Ascending aorta (tissue), 2 donors: ENCODE measurements at regions not wholly inside any gene's neighbourhood (a gene's known extent, or its start where the extent isn't known, plus 50 kb on each side); places are given as distances from the start of the nearest gene placed in this dataset.

Experiments used
- DNase-seq, 2 donors: peaks; one replicate each; pipeline ENCODE4 v3.0.0-alpha.2; 2019; ENCODE audit warnings: low spot score in 2 of 2
- H3K27ac ChIP-seq, 2 donors: fragments of 200-600 bp; sonication (generic); one replicate each; pipeline ENCODE4 v1.5.1; 2016 to 2017; ENCODE audit warnings: mild to moderate bottlenecking in 1 of 2
- H3K27me3 ChIP-seq: fragments of 200-600 bp; sonication (generic); one replicate; pipeline ENCODE4 v1.5.1; 2017
- H3K36me3 ChIP-seq, 2 donors: fragments of 200-600 bp; sonication (generic); one replicate each; pipeline ENCODE4 v1.5.1; 2016
- H3K4me1 ChIP-seq, 2 donors: fragments of 200-600 bp; sonication (generic); one replicate each; pipeline ENCODE4 v1.5.1; 2016 to 2017; ENCODE audit warnings: mild to moderate bottlenecking in 1 of 2
- H3K4me3 ChIP-seq, 2 donors: fragments of 200-600 bp; sonication (generic); one replicate each; pipeline ENCODE4 v1.5.1; 2016 to 2017; ENCODE audit warnings: mild to moderate bottlenecking in 1 of 2
- H3K9me3 ChIP-seq, 2 donors: fragments of 200-600 bp; sonication (generic); one replicate each; pipeline ENCODE4 v1.5.1; 2016
- intact Hi-C: fragments of 100-400 bp; cut with DNase I; formaldehyde crosslinking; loops from one replicate; pipeline ENCODE4 v1.15.1; 2023
- TF ChIP-seq, protein P1 (sequence below), 3 experiments: fragments of 200-600 bp in 2 of 3; fragments of 450-650 bp in 1 of 3; sonication (generic) in 2 of 3; IDR thresholded peaks; one replicate each; pipeline ENCODE4 v1.5.1; 2016 to 2019; ENCODE audit warnings: antibody characterized with exemption in 3 of 3, mild to moderate bottlenecking in 1 of 3, moderate library complexity in 1 of 3

DNA sequence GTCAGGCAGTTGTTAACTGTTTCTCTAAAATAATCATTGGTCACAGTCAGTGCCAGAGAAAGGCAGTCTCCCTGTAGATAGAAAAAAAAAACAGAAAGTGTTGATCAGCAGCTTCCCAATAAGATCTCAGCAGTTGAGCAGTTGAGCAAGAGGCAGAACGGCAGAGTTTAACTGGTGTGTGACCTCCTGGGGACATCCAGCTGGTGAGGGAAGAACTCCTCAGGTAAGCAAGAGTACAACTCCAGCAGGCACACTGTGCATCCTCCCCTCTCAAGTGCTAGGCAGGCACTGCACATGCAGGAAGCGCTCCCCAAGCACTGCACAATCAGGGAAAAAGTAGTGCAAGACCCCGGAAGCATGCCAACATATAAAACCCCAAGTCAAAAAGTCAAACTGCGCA is 1287.2 kb downstream of the NSUN3 start:
- Histone ChIP-seq H3K4me1 (no peaks in the 10 kb centered on the region), H3K27ac (no peak overlapping the region), H3K36me3 (no peaks in the 10 kb centered on the region), H3K27me3 (no peaks in the 10 kb centered on the region), H3K9me3 (no peaks in the 10 kb centered on the region), H3K4me3 (no peak overlapping the region)
- intact Hi-C loops, result no loop called here
- TF ChIP-seq, protein P1, sequence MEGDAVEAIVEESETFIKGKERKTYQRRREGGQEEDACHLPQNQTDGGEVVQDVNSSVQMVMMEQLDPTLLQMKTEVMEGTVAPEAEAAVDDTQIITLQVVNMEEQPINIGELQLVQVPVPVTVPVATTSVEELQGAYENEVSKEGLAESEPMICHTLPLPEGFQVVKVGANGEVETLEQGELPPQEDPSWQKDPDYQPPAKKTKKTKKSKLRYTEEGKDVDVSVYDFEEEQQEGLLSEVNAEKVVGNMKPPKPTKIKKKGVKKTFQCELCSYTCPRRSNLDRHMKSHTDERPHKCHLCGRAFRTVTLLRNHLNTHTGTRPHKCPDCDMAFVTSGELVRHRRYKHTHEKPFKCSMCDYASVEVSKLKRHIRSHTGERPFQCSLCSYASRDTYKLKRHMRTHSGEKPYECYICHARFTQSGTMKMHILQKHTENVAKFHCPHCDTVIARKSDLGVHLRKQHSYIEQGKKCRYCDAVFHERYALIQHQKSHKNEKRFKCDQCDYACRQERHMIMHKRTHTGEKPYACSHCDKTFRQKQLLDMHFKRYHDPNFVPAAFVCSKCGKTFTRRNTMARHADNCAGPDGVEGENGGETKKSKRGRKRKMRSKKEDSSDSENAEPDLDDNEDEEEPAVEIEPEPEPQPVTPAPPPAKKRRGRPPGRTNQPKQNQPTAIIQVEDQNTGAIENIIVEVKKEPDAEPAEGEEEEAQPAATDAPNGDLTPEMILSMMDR (IDR thresholded peaks at IDR 0.05), result no peak
- DNase-seq, result no peak

DNA sequence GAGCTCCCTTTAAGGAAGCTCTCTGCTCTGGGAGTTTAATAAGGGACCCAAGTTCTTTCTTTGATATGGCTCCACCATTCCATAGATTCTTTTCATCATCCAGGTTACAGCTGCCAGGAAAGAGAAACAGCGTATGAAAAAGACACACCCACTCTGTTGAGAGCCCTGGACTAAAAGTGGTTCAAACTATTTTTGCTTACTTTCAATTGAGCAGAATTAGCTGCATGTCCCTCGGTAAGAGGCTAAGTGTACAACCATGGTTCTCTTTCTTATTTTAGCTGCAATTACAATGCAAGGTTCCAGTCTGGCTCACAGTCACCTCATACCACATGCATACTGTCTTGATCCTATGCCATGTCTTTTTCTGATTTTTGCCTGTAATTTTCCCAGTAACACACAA is 1288.3 kb downstream of the NSUN3 start:
- TF ChIP-seq, protein P1 (IDR thresholded peaks at IDR 0.05), result no peak
- intact Hi-C loops, result no loop called here
- no peaks in the 10 kb centered on the region for H3K4me1 ChIP-seq

DNA sequence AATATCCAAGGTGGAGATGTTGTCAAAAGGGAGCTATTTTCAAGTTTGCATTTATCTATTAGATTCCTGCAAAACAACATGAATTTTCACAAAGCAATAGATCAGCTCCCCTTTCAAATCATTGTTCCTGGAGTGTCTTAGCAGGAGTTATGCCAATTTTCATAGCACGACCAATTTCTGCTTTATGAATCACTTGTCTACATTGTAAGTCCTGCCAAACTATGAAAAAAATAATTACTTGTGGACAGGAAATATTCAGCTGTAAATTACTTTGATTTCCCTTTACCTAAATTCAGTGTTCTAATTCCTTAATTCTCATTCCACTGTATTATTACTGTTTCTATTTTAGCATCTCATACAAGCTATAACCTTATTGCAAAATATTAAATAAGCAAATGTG is 1289.6 kb downstream of the NSUN3 start:
- H3K4me3 ChIP-seq, result no peak overlapping the region
- no peaks in the 10 kb centered on the region for H3K27me3 ChIP-seq
- TF ChIP-seq, protein P1 (IDR thresholded peaks at IDR 0.05), result no peak
- H3K27ac ChIP-seq, result no peak overlapping the region
- H3K9me3 ChIP-seq, result no peaks in the 10 kb centered on the region
- H3K4me1 ChIP-seq, result no peaks in the 10 kb centered on the region
- DNase-seq, result no peak
- intact Hi-C loops, result no loop called here
- H3K36me3 ChIP-seq, result no peaks in the 10 kb centered on the region

More for the DNA sequence above, 1288.3 kb downstream of the NSUN3 start:
- no peaks in the 10 kb centered on the region for H3K27me3 ChIP-seq
- H3K36me3 ChIP-seq, result no peaks in the 10 kb centered on the region
- no peaks in the 10 kb centered on the region for H3K9me3 ChIP-seq
- no peak overlapping the region for H3K27ac ChIP-seq
- H3K4me3 ChIP-seq, result no peak overlapping the region
- no peak for DNase-seq

DNA sequence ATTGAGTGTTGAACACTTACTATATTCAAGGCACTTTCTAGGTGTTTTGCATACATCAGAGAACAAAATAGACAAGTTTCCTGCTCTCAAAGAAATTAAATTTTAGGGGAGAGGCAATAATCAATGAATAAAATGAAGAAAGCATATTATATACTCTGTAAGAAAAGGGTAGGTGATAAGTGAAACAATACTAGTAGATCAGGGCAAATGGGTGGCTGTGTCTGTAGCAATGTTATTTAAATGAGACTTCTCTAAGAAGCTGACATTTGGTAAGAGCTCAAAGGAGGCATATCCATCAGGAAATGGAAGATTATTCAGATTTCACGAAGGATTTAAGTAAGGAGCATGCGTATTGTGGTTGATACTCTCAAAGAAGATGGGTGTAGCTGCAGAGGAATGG is 1291.6 kb downstream of the NSUN3 start:
- no peaks in the 10 kb centered on the region for H3K9me3 ChIP-seq
- intact Hi-C loops, result no loop called here
- TF ChIP-seq, protein P1 (IDR thresholded peaks at IDR 0.05), result no peak
- DNase-seq, result no peak
- no peaks in the 10 kb centered on the region for H3K27me3 ChIP-seq
- no peak overlapping the region for H3K27ac ChIP-seq
- H3K4me3 ChIP-seq, result no peak overlapping the region
- H3K36me3 ChIP-seq, result no peaks in the 10 kb centered on the region
- H3K4me1 ChIP-seq, result no peaks in the 10 kb centered on the region

DNA sequence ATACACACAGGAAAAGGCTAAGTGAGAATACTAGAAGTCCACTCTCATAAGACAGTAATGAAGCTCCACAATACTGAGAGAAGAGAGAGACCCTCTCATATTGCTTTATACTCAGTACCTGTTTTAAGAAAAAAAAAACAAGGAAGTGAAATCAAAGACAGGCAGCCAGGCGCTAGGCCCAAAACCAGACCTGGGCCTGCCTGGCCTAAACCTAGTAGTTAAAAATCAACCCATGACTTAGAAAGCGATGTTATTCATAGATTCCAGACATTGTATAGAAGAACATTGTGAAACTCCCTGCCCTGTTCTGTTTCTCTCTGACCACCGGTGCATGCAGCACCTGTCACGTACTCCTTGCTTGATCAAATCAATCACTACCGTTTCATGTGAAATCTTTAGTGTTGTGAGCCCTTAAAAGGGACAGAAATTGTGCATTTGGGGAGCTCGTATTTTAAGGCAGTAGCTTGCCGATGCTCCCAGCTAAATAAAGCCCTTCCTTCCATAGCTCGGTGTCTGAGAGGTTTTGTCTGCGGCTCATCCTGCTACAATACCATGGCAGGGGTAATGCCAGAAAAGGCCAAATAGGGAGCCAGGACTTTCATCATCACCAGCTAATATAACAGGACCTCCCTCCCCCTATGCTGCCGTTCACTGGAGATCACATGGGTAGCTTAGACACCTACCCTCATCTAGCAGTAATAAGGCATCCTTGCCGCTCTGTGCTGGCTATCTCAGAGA is 1294.1 kb downstream of the NSUN3 start:
- Histone ChIP-seq H3K4me1 (no peaks in the 10 kb centered on the region), H3K27ac (no peak overlapping the region), H3K4me3 (no peak overlapping the region), H3K9me3 (no peaks in the 10 kb centered on the region), H3K36me3 (no peaks in the 10 kb centered on the region), H3K27me3 (no peaks in the 10 kb centered on the region)
- TF ChIP-seq, protein P1 (IDR thresholded peaks at IDR 0.05), result no peak
- intact Hi-C loops, result no loop called here
- no peak for DNase-seq
